ENCODE measurements at regions not wholly inside any gene's neighbourhood (a gene's known extent, or its start where the extent isn't known, plus 50 kb on each side); places are given as distances from the start of the nearest gene placed in this dataset.
"Not testable (repeated sequence)": the region's sequence is repeated elsewhere in the genome, so short reads cannot be mapped to it uniquely, and the experiment has no call there.

DNA sequence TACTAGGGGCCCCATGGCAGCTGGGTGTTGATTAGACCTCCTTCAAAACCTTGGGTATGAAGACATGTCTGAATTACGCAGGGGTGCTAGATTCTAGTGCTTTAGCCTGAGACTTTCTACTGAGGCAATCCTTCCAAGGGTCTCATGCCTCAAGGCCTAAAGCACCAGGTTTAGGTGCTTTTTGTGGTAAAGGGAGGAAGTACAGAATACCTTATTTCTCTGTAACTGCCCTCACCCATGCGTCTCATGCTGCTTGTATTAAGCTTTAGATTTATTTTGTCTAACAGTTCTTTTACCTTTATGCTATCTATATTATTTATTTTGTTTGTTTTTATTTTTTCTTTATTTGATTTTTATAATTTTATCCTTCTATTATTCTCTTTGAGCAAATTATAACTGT lies 190.2 kb upstream of the GK2 start:
- Histone ChIP-seq H3K4me3 (no peak overlapping the region), H3K4me1 (peaks cover 0 to 17% (median 0%) of the 10 kb centered on the region in 9 donors), H3K9me3 (peaks cover 0 to 5% (median 0%) of the 10 kb centered on the region in 11 donors), H3K27me3 (no peaks in the 10 kb centered on the region), H3K36me3 (no peaks in the 10 kb centered on the region), H3K27ac (peak overlapping the region in 2 of 10 donors; percentile 13 to 14)
- intact Hi-C loops (cut with DNase I) = loop anchor here in 1 of 10 donors (5.0 kb wide), 1 partner anchor 54 kb away; no protein-coding TSS in a partner anchor
- WGBS, 2 donors = 94 to 96% methylated on average over 2 of the region's 2 CpGs
- TF ChIP-seq, protein P1, sequence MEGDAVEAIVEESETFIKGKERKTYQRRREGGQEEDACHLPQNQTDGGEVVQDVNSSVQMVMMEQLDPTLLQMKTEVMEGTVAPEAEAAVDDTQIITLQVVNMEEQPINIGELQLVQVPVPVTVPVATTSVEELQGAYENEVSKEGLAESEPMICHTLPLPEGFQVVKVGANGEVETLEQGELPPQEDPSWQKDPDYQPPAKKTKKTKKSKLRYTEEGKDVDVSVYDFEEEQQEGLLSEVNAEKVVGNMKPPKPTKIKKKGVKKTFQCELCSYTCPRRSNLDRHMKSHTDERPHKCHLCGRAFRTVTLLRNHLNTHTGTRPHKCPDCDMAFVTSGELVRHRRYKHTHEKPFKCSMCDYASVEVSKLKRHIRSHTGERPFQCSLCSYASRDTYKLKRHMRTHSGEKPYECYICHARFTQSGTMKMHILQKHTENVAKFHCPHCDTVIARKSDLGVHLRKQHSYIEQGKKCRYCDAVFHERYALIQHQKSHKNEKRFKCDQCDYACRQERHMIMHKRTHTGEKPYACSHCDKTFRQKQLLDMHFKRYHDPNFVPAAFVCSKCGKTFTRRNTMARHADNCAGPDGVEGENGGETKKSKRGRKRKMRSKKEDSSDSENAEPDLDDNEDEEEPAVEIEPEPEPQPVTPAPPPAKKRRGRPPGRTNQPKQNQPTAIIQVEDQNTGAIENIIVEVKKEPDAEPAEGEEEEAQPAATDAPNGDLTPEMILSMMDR (IDR thresholded peaks at IDR 0.05) = no peak
- no peak for DNase-seq
- ATAC-seq = no peak

DNA sequence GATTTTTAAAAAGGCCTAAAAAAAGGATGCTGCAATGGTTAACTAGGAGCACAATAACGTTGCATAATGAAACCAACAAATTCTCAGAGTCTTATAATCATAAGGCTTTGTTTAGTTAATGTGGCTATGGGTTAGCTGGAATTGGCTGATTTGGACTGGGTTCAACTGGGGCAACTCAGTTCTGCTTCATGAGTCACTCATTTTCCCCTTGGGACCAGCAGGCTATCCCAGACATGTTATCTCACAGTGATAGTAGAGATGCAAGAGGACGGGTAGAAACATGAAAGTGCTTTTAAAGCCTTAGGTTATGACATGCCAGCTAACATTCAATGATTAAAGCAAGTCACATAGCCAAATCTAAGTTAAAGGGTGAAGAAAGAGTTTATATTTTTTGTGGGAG lies 189.2 kb upstream of the GK2 start:
- Histone ChIP-seq H3K4me3 (no peak overlapping the region), H3K36me3 (no peaks in the 10 kb centered on the region), H3K4me1 (peaks cover 0 to 17% (median 0%) of the 10 kb centered on the region in 9 donors), H3K27ac (no peak overlapping the region), H3K9me3 (peaks cover 0 to 5% (median 0%) of the 10 kb centered on the region in 11 donors), H3K27me3 (no peaks in the 10 kb centered on the region)
- ATAC-seq (peak in 1 of 8 donors; percentile 42), DNase-seq (no peak)
- intact Hi-C loops (cut with DNase I) = loop anchor here in 1 of 10 donors (5.0 kb wide), 1 partner anchor 55 kb away; no protein-coding TSS in a partner anchor
- TF ChIP-seq, protein P1 (IDR thresholded peaks at IDR 0.05) = no peak
- 29 to 46% methylated on average over 2 of the region's 2 CpGs for WGBS, 2 donors

DNA sequence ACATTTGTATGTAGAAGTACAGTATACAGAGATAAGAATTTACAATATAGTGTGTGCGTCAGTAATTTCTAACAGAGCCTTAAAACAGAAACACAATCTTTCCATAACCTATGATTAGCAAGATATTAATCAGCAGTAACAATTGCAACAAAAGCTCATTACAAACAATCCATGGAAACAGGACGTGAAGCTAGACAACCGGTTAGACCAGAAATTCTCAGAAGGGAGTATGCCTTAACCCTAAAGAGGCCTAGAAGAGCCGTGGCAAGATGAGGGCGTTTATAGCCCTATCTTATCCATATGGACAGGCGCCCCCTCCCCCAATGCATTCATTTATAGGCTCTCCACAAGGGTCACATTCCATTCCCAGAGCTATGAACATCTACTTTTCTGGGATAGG lies 184.2 kb upstream of the GK2 start:
- WGBS, 2 donors = 71 to 80% methylated on average over 5 of the region's 6 CpGs
- DNase-seq; intact Hi-C loops (cut with DNase I): not testable (repeated sequence)

DNA sequence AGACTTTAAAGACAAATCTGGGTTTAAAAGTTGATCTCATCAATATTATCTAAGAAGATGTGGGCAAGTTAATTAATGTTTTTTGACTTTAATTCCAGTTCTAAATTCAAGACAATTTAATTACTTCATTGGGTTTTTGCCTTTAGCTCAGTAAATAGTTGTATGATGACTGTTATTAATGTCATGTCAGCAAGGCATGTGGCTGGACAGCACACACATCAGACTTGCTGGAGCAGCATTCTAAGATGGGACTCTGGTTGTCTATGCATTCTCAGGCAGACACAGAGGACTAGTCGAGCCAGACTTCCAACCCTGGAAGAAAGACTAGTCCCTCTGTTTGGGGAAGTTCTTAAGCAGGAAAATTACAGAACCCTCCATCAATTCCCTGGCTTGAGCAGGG lies 180.7 kb upstream of the GK2 start:
- Histone ChIP-seq H3K27me3 (no peaks in the 10 kb centered on the region), H3K36me3 (no peaks in the 10 kb centered on the region), H3K4me3 (no peak overlapping the region), H3K9me3 (peaks cover 0 to 6% (median 0%) of the 10 kb centered on the region in 11 donors), H3K4me1 (peaks cover 0 to 10% (median 4%) of the 10 kb centered on the region in 9 donors), H3K27ac (no peak overlapping the region)
- intact Hi-C loops (cut with DNase I) = loop anchor here in 1 of 10 donors (10.0 kb wide), 1 partner anchor 634 kb away; no protein-coding TSS in a partner anchor
- DNase-seq = no peak
- ATAC-seq = no peak
- TF ChIP-seq, protein P1 (IDR thresholded peaks at IDR 0.05) = no peak
- 71 to 88% methylated on average over 1 of the region's 1 CpG for WGBS, 2 donors

More for the DNA sequence above, 184.2 kb upstream of the GK2 start:
- not testable (repeated sequence) for H3K27ac ChIP-seq, H3K36me3 ChIP-seq, ATAC-seq, H3K9me3 ChIP-seq, H3K27me3 ChIP-seq, H3K4me1 ChIP-seq, H3K4me3 ChIP-seq

DNA sequence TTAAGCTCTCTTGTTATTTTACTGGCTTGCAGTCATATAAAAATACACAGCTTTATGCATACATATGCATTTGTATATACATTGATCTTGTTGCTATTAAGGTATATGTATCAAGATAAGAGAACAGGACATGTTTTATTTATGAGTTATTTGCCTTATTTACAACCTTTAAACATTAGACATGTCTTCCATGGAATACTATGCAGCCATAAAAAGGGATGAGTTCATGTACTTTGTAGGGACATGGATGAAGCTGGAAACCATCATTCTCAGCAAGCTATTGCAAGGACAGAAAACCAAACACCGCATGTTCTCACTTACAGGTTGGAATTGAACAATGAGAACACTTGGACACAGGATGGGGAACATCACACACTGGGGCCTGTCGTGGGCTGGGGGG lies 179.2 kb upstream of the GK2 start:
- H3K9me3 ChIP-seq, DNase-seq, ATAC-seq, H3K36me3 ChIP-seq, H3K4me1 ChIP-seq, H3K27ac ChIP-seq, H3K4me3 ChIP-seq, H3K27me3 ChIP-seq: not testable (repeated sequence)
- intact Hi-C loops (cut with DNase I) = loop anchor here in 1 of 10 donors (10.0 kb wide), 1 partner anchor 632 kb away; no protein-coding TSS in a partner anchor
- 89 to 97% methylated on average over 2 of the region's 2 CpGs for WGBS, 2 donors
